ENCODE measurements at regions not wholly inside any gene's neighbourhood (a gene's known extent, or its start where the extent isn't known, plus 50 kb on each side); places are given as distances from the start of the nearest gene placed in this dataset.
"Not testable (repeated sequence)": the region's sequence is repeated elsewhere in the genome, so short reads cannot be mapped to it uniquely, and the experiment has no call there.

DNA sequence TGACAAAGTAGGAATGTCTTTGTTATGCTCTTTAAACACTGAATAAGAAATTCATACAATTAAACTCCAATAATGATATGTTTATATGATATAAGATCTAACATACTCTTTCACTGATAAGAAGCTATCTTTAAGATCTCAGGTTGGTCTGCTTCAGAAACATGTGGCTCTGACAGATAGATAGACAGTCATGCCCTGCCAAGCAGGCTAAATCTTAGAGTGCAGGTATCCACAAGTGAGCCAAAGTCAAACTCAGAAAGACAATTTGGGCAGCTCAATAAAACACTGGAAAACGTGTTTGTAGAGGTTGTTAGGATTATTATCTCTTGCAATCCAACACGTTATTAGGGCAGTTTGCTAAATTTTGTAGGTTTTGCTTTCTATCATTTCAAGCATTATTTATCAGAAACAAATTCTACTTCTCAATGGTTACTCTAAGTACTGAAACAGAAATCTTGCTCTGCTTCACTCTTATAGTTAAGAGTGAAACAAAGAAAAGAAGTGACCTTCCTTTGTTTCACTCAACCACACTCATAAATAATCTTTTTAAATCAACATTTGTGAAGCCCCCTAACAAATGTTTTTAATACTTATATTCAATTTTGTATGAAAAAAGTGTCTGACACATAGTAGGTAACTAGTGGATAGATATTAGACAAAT lies 1255.6 kb downstream of the DIAPH3 start:
- ATAC-seq (no peak), DNase-seq (no peak)

DNA sequence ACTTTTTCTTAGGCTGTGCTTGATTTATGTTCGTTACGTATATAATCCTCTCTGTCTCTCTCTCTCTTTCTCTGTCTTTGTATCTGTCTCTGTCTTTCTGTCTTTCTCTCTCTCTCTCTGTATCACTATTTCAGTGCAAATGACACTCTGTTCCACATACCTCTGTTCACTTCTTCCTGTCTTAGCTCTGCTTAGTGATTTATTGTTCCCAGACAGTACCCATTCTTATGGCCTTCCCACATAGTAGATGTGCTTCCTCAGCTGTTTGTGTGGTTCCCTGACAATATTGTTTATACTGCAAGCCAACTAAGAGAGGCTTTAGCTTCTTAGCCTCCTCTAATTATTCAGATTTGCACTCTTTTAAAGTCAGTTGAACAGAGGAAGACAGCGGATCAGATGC lies 1244.2 kb downstream of the DIAPH3 start:
- DNase-seq (no peak), ATAC-seq (no peak)

DNA sequence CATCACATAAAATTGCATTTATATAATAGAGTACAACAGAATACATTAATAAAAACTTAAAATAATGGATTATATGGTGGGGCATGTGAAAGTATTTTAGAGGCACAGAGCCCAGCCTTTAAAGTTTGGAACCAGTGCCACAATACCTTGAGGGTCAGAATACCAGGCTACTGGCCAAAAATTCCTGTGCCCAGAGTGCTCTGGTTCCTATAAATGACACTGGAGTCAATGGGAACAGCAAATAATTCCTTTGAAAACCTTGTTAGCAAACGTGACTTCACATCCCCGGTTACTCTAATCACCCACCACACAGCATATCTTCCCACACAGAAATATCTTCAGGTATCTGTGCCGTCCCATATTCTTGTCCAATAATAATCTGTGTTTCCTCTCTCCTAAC lies 1242.6 kb downstream of the DIAPH3 start:
- ATAC-seq (no peak), DNase-seq (no peak)

DNA sequence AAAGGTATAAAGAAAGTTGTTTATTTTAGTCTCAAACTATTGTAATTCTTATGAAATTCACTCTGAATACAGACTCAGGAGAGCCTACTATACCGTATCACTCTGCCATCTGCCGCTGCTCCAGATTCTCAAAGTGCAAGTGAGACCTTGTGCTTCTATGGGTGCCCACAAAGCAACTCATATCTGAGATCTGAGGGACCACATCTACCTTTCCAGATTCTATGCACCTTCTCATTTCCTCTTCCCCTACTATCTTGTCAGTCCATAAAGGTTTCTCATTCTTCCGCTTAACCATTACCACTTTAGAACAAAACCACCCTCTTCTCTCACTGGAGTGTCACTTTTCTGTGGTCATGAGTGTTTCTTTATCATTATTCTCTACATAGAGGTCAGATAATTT lies 1236.9 kb downstream of the DIAPH3 start:
- no peak for DNase-seq
- no peak for ATAC-seq

DNA sequence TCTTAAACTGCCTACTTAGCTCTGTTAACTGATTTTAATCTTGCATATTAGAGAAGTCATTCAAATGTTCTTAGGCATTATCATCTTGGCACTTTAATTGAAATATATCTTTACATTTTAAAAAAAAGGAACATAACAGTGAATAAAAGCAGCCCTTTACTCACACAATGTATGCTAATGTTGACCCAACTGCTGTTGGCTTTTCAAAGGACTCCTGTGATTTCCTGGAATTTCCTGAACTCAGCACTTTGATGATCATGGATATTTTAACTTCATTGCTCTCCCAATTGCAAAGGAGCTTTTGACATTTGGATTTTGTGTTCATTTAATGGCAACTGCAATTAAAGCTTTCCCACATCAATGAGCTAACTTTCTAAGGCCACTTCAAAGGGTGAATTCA lies 1230.3 kb downstream of the DIAPH3 start:
- ATAC-seq (no peak), DNase-seq (no peak)

DNA sequence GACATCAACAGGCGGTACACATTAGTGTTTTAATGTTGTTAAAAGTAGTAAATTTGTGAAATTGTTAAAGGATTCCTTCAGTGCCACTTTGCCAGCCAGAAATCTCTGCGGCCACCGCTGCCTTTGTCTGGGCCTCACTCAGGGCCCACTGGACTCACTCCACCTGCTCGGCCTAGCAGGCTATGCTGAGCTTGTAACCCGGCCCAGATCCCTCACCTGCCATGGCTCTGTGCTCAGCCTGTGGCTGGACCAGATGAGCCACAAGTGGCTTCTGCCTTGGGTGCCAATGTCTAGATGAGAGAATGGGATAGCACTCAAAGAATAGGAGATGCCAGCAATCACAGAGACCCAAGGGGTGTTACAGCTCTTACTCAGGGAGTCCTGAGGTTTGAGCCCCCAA lies 1228.0 kb downstream of the DIAPH3 start:
- no peak for DNase-seq
- no peak for ATAC-seq

DNA sequence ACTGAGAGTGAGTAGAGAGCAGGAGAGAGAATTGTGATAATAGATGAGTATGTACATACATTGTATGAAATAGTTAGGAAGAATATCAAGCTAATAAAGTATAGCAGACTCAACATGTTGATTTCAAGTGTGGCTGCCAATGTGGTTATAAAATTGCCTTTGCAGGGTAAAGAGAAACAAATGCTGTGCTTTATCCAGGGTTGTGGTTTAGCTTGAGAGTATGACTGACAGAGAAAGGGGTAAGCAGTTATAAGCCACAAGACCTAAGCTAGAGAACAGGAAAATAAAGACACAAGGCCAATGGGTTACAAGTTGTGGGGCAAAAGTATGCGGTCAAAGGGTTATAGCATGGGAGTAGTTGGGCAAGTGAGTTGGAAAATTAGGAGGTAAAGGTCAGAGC lies 1217.5 kb downstream of the DIAPH3 start:
- ATAC-seq = no peak
- DNase-seq = no peak

DNA sequence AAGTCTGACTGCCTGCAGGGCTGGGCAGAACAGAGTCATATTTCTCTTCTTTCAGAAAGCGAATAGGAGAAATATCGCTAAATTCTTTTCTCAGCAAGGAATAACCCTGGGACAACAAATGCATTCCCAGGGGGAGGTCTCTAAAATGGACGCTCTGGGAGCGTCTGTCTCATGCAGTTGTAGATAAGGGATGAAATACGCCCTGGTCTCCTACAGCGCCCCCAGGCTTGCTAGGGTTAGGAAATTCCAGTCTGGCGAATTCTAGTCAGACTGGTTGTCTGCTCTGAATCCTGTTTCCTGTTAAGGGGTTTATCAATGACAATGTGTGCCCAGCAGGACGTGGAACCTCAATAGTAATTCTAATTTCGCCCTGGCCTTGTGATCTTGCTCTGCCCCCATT lies 1214.1 kb downstream of the DIAPH3 start:
- DNase-seq = no peak
- no peak for ATAC-seq

DNA sequence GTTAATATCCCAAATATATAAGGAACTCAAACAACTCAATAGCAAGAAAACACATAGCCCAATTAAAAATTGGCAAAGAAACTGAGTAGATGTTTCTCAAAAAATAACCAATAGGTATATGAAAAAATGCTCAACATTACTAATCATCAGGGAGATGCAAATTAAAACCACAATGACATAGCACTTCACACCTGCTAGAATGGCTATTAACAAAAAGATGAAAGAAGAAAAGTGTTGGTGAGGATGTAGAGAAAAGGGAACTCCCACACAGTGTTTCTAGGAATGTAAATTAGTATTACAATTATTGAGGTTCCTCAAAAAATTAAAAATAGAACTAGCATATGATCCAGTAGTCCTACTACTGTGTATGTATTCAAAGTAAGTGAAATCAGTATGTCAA lies 1212.8 kb downstream of the DIAPH3 start:
- DNase-seq (no peak), ATAC-seq (no peak)

DNA sequence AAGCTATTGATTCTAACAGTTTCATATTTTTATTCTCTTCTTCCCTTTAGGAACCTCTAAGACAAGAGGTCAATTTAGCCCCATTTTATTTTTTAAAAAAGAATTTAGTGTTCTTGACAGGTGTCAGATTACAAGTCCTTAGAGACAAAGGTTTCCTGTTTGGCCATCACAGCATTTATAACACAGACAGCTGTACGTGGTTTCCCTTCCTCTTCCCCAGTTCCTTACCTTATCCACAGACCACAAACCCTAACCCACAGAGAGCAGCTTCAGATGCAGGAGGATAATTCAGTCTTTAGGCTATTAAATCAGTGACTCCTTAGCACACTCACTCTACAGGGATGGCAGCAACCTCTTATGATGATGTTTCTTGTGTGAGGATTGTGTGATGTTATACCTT lies 1210.1 kb downstream of the DIAPH3 start:
- no peak for ATAC-seq
- no peak for DNase-seq

DNA sequence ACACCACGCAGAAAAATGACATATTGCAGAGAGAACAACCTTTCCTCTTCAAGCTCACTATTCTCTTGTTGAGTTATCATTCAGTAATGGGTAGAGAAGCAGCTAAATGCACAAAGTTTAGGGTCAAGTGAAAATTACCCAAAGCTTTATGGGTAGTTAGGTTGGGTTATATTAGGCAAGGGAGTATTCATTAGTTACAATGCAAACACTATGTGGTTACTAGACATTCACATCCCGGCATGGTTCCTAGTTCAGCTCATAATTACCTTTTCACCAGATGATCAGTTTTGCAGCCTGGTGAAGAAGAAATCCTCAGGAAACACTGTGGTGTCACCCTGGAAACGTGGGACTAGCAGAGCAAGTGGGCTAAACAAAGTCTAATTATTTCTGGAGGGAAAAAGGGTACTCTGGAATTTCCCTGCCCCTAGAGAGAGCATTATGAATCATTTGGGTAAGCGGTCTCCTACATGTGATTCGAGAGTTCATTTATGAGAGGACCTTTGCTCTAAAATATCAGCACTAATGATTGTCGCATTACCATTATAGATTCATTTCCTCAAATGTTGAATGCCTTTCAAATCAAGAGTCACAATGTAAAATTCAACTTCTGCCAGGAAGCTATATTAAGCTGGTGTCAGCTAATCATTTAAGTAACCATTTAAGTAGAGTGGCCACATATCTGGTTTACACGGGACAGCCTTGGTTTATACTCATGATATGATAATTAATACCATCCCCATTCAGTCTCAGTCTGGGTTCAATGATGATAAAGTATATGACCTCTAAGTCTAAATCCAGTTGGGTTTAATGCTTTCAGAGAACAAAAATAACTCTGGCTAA lies 1208.0 kb downstream of the DIAPH3 start:
- no peak for DNase-seq
- no peak for ATAC-seq

DNA sequence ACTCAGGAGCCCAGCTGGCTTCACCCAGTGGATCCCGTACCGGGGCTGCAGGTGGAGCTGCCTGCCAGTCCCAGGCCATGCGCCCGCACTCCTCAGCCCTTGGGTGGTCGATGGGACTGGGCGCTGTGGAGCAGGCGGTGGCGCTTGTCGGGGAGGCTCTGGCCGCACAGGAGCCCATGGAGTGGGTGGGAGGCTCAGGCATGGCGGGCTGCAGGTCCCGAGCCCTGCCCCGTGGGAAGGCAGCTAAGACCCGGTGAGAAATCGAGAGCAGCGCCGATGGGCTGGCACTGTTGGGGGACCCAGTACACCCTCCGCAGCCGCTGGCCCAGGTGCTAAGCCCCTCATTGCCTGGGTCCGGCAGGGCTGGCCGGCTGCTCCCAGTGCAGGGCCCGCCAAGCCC lies 1205.6 kb downstream of the DIAPH3 start:
- ATAC-seq, DNase-seq: not testable (repeated sequence)

DNA sequence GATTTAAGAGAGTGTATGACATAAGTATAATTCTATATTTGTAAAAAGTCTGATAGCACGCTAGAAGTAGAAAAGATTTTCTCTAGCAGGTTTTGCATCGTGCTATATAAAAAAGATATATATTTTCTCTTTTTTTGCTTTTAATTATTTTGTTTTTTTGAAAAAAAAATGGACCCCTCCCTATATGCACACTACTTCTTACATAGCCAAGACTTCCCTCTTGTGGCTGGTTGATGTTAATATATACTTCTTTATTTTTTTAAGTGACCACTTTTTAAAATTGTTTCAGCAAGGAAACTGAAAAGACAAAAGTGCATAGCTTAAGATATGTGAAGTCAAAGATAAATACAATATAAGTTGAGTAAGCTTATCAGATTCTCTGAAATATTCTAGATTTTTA lies 1202.8 kb downstream of the DIAPH3 start:
- ATAC-seq (no peak), DNase-seq (no peak)

DNA sequence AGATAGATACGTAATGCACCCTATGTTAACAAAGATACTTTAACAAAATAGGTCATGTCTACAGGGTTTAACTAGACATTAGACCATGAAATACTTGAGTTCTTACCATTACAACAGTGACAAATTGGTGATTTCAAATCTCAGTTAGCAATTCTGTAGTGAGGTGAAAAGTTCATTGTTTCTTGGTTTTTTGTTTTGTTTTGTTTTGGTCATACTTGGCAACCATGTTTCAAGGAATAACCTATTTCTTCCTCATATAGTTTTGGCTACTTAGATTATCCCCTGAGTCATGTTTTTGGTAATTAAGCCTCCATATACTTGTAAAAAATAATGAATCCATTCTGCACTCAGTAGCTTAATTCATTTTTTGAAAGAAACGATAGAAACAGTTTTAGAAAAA lies 1200.4 kb downstream of the DIAPH3 start:
- no peak for ATAC-seq
- no peak for DNase-seq

DNA sequence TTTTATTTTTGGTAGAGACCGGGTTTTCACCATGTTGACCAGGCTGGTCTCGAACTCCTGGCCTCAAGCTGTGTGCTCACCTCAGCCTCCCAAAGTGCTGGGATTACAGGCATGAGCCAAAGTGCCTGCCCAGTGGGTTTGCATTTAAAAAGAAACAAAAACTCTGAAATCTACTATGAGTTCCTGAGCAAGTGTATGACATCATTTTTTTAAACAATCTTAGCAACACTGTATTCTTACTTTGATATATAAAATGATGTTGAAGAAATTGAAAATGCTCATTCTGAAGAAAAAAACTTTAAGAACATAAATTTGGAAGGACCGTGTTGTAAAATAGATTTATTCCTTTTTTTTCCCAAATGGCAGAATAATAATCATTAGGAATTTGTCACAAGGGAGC lies 1199.7 kb downstream of the DIAPH3 start:
- ATAC-seq = no peak
- DNase-seq = no peak

DNA sequence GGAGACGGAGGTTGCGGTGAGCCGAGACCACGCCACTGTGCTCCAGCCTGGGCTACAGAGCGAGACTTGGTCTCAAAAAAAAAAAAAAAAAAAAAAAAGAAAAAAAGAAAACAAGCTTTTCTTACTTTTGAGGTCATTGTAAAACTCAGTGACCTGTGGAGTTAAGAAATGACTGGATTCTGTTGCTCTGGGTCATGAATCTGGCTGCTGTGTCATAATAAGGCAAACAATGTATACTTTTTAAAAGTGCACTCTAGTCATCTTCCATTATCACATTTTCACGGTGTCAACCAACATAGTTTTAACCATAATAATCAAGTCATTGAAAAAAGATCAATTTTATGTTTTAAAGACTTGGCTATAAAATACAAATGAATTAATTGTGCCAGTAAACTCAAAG lies 1186.6 kb downstream of the DIAPH3 start:
- DNase-seq (no peak), ATAC-seq (no peak)

DNA sequence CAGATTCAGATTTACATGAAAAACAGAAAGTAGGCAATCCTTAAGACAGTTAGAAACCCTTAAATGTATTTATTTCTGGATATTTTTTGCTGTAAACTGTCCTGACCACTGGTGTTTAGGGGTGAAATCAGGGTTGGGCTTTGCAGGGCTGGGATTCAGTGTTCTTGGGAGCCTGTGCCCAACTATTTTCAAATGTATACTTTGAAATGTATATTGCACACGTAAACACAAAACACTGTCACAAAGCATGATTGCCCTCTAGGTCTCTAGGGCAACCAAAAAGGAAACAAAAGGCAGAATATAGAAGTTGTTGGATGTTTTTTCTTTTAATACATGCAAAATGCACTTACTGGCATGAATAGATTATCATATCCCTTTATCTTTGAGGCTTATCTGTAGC lies 1185.4 kb downstream of the DIAPH3 start:
- DNase-seq = no peak
- ATAC-seq = no peak

DNA sequence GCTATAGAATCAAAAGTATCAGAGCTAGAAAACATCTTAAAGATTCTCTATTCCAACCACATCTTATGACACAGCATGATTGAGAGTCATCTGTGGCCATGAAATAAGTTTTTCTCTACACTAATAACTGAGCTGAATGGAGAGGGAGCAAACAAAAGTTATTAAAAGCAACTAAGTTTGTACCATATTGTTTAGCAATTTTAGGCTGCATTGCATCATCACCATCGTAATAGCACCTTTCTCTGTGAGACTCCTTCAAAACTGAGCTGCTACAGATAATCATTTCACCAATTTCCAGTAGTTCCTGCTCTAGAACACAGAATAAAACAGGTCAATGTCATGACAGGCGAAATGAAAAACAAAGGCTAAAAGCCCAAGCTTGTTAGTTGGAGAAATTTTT lies 1183.9 kb downstream of the DIAPH3 start:
- ATAC-seq = no peak
- DNase-seq = no peak

DNA sequence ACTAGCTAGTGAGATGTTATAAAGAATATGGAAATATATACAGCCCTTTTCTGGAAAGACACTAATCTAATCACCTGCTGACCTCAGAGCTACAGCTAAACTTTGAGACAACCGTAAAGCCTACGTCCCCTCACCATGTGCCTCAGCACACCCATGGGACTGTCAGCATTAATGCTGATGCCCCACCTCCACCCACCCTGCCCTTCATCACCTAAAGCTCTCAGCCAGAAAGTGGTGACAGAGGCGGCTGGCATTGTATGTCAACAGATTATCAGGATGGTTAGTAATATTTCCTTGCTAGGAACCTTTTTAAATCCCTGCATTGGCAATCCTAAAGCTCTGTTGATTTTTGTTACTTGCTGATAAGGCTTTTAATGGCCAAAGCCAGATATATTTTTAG lies 1177.9 kb downstream of the DIAPH3 start:
- DNase-seq (no peak), ATAC-seq (no peak)

DNA sequence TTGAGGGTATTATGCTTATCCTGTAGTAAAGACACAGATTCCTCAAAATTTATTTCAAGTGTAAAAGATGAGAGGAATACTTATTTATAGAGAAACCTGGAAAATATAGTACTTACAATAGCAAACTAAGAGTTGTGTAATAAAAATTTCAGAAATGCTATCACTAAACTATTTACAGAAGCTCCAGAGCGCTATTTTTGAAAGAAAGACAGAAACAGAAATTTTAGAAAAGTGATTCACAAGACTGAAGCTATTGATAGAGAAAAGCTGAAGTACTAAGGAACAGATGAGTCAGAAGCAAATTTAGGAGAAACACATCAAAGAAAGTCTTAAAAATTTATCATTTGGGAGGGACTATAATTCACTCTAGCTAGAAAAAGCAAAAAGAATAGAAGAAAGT lies 1174.2 kb downstream of the DIAPH3 start:
- ATAC-seq = no peak

DNA sequence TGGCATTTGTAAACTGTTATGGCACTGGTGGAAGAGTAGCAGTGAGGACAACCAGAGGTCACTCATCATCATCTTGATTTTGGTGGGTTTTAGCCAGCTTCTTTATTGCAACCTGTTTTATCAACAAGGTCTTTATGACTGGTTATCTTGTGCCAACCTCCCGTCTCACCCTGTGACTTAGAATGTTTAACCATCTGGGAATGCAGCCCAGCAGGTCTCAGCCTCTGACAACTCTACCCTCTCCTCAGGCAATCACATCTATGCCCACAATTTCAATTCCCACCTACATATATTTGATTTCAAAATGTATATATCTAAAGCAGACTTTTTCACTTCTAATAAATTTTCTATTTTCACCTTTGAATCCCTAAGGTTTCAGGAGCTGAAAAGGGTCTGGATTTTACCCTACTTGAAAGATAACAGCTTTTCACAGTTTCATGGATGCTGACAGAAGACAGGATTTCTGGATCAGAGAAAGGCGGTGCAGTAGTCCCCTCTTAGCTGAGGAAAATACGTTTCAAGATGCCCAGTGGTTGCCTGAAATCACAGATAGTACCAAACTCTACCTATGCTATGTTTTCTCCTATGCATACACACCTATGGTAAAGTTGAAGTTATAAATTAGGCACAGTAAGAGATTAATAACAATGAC lies 1171.8 kb downstream of the DIAPH3 start:
- no peak for ATAC-seq

More for the DNA sequence above, 1174.2 kb downstream of the DIAPH3 start:
- no peak for DNase-seq

DNA sequence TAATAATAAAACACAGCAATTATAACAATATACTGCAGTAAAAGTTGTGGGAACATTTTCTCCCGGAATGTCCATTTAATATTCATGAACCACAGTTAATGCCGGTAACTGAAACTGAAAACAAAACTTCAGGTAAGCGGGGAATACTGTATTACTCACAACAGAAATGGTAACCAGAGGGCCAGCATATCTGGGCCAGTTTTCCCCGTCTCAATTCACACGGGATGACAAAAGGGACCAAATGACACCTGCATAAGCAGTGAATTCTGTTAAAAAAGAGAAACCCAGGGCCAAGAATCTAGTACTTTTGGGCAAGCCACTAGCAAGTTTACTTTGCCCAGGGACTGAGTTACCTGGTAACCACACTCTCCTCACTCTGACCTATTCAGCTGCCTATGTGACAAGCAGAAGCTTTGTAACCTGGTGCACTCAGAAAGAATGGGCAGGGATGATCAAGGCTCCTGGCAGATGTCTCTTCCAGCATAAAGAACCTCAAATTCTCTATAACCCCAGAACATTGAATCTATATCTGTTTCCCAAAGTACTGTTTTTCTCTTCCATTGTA lies 1171.2 kb downstream of the DIAPH3 start:
- DNase-seq (no peak), ATAC-seq (no peak)

More for the DNA sequence above, 1171.8 kb downstream of the DIAPH3 start:
- DNase-seq = no peak

DNA sequence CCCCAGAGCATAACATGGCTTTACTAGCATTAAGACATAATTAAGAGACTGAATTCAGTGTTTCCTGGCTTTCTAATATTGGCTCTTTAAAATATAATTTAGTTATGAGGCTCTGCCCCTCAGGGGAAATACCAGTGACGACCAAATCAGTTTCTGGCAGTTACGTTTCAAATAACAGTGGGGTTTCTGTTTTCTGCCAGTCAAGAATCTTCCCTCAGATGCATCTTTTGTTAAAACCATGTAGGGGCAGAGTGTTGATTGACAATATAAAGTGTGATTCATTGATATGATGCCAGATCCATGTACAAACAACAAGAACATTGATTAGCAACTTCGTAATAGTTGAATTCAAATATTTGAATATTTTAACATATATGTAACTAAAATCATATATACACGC lies 1169.7 kb downstream of the DIAPH3 start:
- ATAC-seq (no peak), DNase-seq (no peak)

Data from stimulated activated naive CD8-positive, alpha-beta T cell treated with anti-CD3 and anti-CD28 coated beads, Interleukin-15, Interleukin-2, amounts not matched to agents 100 U/mL and 50 U/mL, for 24 hours (primary cell).